Activated naive CD4-positive, alpha-beta T cell treated with anti-CD3 and anti-CD28 coated beads, Interleukin-2, amount 50 U/mL, for 24 hours (primary cell): ENCODE measurements at regions not wholly inside any gene's neighbourhood (a gene's known extent, or its start where the extent isn't known, plus 50 kb on each side); places are given as distances from the start of the nearest gene placed in this dataset.

Experiments used
- H3K27ac Mint-ChIP-seq: one replicate; pipeline ENCODE4 v1.8.0; 2021; ENCODE audit warnings: mild to moderate bottlenecking, mixed read lengths
- H3K27me3 Mint-ChIP-seq: one replicate; pipeline ENCODE4 v1.8.0; 2021; ENCODE audit warnings: mixed read lengths
- H3K36me3 Mint-ChIP-seq: one replicate; pipeline ENCODE4 v1.8.0; 2021; ENCODE audit warnings: mixed read lengths
- H3K4me1 Mint-ChIP-seq: one replicate; pipeline ENCODE4 v1.8.0; 2021; ENCODE audit warnings: mixed read lengths
- H3K4me3 Mint-ChIP-seq: one replicate; pipeline ENCODE4 v1.8.0; 2021; ENCODE audit warnings: mild to moderate bottlenecking, mixed read lengths
- H3K9me3 Mint-ChIP-seq: one replicate; pipeline ENCODE4 v1.8.0; 2021; ENCODE audit warnings: mixed read lengths

DNA sequence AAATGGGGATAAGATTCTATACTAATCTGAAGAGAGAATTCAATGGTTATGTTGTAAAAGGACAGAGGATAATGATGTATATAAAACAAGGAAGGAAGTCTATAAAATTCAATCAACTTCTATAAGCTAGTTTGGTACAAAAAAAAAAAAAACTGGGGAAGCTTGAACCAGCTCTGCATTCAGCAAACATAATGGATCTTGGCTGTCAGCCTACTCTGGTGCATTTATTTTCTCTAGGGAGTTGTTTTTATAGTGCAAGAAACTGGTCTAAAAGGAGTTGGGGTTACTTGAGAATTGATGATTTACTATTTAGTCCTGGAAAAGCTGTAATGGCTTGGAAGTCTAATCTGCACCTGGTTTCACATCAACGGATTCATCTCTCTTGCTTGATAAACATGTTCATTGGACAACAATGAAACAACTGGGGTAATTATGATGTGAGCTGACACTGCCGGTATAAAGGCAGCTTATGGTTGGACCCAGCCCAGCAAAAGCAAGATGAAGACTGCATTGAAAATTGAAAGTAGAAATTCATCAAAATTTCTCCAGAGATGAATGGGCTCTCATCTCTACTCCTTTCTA is 199.4 kb upstream of the NRIP1 start:
- Mint-ChIP-seq H3K9me3 (no peaks in the 10 kb centered on the region), H3K27me3 (peaks cover 3% of the 10 kb centered on the region), H3K27ac (no peak overlapping the region), H3K4me1 (no peaks in the 10 kb centered on the region), H3K36me3 (no peaks in the 10 kb centered on the region), H3K4me3 (no peak overlapping the region)

DNA sequence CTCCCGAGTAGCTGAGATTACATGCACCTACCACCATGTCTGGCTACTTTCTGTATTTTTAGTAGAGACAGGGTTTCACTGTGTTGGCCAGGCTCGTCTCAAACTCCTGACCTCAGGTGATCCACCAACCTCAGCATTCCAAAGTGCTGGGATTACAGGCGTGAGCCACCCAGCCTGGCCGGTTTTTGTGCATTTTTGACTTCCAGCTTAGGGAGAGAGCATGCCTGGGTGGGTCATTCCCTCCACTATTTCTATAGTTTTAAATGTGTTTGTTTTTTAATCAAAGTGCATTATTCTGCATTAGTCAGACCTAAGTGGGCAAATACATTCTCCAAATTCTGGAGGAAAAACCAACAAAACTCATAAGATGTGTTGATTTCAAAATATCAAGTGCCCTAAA is 207.4 kb upstream of the NRIP1 start:
- H3K27me3 Mint-ChIP-seq, result no peaks in the 10 kb centered on the region
- H3K27ac Mint-ChIP-seq, result no peak overlapping the region
- no peaks in the 10 kb centered on the region for H3K4me1 Mint-ChIP-seq
- H3K36me3 Mint-ChIP-seq, result no peaks in the 10 kb centered on the region
- no peak overlapping the region for H3K4me3 Mint-ChIP-seq
- H3K9me3 Mint-ChIP-seq, result no peaks in the 10 kb centered on the region

DNA sequence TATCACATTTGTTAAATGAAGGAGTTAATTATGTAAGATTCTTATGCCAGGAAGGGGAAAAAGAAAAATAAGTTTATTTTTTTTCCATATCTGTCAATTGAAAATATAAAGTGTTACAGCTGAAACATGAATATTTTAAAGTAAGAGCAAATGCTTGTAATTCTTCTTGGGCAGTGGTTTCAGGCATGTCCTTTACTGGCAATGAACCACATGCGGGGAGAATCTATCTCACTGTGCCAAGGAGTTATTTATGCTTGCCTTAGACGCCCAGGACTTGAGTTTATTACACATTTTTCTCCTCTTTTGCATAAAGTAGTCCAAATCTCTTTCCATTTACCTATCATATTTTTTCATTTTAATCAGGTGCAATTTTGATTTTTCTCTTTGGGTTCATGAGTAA is 207.8 kb upstream of the NRIP1 start:
- H3K27ac Mint-ChIP-seq, result no peak overlapping the region
- no peaks in the 10 kb centered on the region for H3K27me3 Mint-ChIP-seq
- no peaks in the 10 kb centered on the region for H3K4me1 Mint-ChIP-seq
- H3K9me3 Mint-ChIP-seq, result no peaks in the 10 kb centered on the region
- no peaks in the 10 kb centered on the region for H3K36me3 Mint-ChIP-seq
- no peak overlapping the region for H3K4me3 Mint-ChIP-seq

DNA sequence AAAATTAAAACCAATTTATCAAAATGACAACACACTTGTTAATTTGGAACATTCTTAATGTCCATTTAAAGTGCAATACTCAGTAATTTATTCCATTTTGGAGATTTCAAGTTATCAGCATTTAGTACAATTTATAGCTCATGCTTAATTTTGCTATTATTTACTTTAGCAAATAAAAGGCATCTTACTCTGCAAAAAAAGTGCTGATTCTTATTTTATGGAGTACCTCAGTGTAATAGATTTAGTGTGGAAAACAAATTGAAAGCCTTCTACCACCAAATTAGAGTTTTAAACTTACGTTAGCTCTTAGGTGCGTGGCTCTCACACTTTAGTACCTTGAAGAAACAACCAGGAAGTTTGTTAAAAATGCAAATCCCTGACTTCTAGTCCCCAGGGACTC is 208.4 kb upstream of the NRIP1 start:
- Mint-ChIP-seq H3K36me3 (no peaks in the 10 kb centered on the region), H3K4me3 (no peak overlapping the region), H3K27ac (no peak overlapping the region), H3K9me3 (no peaks in the 10 kb centered on the region), H3K4me1 (no peaks in the 10 kb centered on the region), H3K27me3 (no peaks in the 10 kb centered on the region)

DNA sequence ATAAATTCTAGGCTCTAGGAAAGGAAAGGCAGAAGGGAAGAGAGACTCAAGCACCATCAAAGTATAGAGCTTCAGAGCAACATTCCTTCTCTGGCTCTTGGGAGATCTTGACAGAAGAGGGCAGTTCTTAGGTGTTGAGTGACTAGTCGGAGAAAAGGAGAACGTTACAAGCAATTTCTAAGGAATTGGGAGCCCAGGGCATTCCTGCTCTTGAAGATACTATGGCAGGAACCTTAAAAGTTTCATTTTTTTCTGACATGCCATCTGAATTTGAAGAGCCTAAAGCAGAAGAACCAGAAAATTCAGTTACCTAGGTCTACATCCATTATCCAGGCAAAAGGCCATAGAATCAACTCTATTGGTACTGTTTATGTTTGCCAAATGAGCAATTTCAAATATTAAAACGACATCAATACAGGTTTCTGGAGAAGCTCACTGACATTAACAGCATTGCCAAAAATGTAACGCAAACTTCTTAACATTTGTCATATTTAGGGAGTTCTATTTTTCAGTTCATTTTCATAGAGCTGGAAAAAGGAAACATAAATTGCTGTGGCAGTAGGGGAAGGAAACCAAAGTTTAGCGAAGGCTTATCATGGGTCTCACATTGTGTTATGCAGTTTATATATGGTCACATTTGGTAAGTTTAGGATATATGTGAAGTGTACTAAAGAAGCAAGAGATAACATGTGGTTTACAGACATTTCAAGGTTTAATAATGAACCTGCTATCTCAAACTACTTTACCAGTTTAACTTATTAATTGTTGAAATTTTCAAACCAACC is 210.1 kb upstream of the NRIP1 start:
- H3K27me3 Mint-ChIP-seq, result peaks cover 2% of the 10 kb centered on the region
- H3K36me3 Mint-ChIP-seq, result no peaks in the 10 kb centered on the region
- no peak overlapping the region for H3K27ac Mint-ChIP-seq
- H3K4me1 Mint-ChIP-seq, result no peaks in the 10 kb centered on the region
- H3K4me3 Mint-ChIP-seq, result no peak overlapping the region
- no peaks in the 10 kb centered on the region for H3K9me3 Mint-ChIP-seq

DNA sequence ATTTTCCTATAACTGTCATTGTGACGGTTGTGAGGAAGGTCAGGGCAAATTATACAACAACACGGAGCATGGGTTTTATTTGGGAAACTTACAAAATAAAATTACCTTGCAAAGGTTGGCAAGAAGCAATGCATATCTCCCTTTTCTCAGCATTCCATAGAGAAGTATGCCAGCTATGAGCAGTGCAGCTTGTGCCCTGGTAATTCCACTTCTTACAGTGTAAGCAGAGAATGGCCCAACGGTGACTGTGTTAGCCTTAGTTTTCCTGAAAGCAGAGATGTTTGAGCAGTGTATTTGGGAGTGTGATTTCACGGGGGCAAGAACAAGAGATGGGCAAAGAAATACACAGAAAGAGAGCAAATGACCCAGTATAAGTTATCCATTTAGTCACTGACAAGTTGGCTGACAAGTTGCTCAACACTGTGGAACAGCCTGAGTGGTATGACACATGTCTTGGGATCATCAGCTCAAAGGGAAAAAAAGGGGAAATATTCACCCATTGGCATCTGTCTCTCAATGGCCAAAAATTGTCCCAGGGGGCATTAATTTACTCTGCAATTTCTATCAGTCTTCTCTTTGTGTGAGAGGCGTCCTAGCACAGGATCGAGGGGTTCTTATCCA is 210.9 kb upstream of the NRIP1 start:
- Mint-ChIP-seq H3K27ac (no peak overlapping the region), H3K36me3 (no peaks in the 10 kb centered on the region), H3K4me1 (no peaks in the 10 kb centered on the region), H3K4me3 (no peak overlapping the region), H3K9me3 (no peaks in the 10 kb centered on the region), H3K27me3 (peaks cover 2% of the 10 kb centered on the region)

DNA sequence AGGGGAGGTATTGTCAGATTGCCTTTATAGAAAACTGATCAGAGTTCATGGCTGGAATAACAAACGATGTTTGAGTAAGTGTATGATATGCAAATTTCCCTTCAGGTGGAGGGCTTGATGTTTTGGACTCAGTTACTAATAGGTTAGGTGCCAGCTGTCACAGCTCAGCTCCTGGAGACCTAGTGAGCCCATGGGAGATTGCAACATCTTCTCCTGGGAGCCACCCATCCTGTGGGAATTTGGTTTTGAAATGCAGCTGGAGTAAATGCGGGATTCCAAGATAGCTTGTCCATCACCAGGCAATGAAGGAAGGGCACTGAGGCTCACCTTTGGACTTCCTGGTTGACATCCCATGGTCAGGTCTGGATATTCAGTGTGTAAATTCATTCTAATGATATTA is 211.4 kb upstream of the NRIP1 start:
- H3K9me3 Mint-ChIP-seq, result no peaks in the 10 kb centered on the region
- H3K27ac Mint-ChIP-seq, result no peak overlapping the region
- H3K36me3 Mint-ChIP-seq, result no peaks in the 10 kb centered on the region
- H3K4me1 Mint-ChIP-seq, result no peaks in the 10 kb centered on the region
- H3K27me3 Mint-ChIP-seq, result peaks cover 2% of the 10 kb centered on the region
- H3K4me3 Mint-ChIP-seq, result no peak overlapping the region

DNA sequence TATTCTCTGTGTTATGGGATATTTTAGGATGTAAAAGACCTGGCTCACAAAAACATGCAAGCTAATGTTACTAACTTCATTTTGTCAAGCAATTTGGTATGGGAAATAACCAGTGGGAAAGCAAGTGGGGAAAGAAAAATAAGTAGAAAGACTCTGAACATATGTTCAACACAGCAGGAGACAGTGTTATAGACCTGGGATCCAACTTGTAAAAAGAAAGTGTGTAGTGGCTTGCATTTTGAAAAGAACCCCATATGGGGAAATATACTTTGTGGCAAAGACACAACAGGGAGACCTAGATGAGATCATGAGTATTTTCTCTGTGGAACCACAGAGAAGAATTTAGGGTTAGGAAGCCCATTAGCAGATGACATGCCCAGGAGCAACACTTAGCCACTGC is 212.7 kb upstream of the NRIP1 start:
- no peaks in the 10 kb centered on the region for H3K36me3 Mint-ChIP-seq
- H3K4me1 Mint-ChIP-seq, result no peaks in the 10 kb centered on the region
- peaks cover 3% of the 10 kb centered on the region for H3K27me3 Mint-ChIP-seq
- no peak overlapping the region for H3K4me3 Mint-ChIP-seq
- no peak overlapping the region for H3K27ac Mint-ChIP-seq
- H3K9me3 Mint-ChIP-seq, result no peaks in the 10 kb centered on the region

DNA sequence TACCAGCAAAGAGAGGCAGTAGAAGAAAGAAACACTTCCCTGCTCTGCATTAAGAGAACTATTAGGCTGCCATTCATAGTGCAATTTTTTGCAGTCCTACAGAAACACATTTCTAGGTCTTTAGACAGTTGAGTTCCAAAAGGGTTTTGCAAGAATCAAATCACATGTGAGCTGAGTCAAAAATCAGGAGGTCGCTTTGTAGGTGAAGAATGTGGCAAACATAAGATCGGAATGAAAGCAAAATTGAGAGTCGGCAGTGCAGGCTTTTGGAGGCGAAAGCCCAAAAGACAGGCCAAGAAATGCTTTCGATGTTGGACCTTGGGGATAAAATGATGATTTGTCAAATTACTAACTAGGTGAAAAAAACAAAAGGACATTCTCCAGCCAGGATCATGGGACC is 213.5 kb upstream of the NRIP1 start:
- no peak overlapping the region for H3K4me3 Mint-ChIP-seq
- H3K36me3 Mint-ChIP-seq, result no peaks in the 10 kb centered on the region
- no peak overlapping the region for H3K27ac Mint-ChIP-seq
- no peaks in the 10 kb centered on the region for H3K4me1 Mint-ChIP-seq
- peaks cover 5% of the 10 kb centered on the region for H3K27me3 Mint-ChIP-seq
- H3K9me3 Mint-ChIP-seq, result no peaks in the 10 kb centered on the region

DNA sequence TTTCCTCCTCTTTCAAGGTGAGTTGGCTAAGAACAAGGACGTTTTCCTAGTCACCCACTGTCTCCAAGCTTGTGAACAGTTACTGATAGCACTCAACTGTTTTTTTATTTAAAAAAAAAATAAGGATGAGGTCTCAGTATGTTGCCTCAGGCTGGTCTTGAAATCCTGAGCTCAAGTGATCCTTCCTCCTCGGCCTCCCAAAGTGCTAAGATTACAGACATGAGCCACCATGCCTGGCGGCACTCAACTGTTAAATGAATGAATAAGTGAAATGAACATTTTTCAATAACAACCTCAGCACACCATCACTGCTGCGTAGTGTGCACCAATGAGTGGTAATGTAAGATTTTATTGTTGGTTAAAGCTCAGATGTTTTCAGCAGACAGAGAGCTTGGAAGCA is 214.1 kb upstream of the NRIP1 start:
- no peak overlapping the region for H3K27ac Mint-ChIP-seq
- H3K9me3 Mint-ChIP-seq, result no peaks in the 10 kb centered on the region
- peaks cover 5% of the 10 kb centered on the region for H3K27me3 Mint-ChIP-seq
- no peaks in the 10 kb centered on the region for H3K4me1 Mint-ChIP-seq
- no peaks in the 10 kb centered on the region for H3K36me3 Mint-ChIP-seq
- no peak overlapping the region for H3K4me3 Mint-ChIP-seq

DNA sequence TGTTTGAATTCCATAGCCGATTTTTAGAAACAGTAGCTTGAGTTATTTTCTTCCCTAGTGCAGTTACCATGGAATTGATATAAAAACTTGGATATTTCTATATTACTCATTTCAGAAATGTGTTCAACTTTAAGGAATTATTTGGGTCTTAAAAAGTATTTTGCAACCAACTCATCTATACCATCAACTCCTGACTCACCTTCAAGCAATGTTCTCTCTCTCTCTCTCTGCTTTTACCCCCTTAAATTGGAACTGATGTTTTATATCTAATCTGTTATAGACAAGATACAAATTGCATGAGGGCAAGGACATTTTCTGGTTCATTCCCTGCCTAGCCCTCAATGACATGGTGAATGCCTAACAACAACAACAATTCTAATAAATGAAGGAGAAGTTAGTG is 214.7 kb upstream of the NRIP1 start:
- Mint-ChIP-seq H3K27me3 (peaks cover 5% of the 10 kb centered on the region), H3K36me3 (peaks cover 2% of the 10 kb centered on the region), H3K9me3 (peaks cover 3% of the 10 kb centered on the region), H3K27ac (no peak overlapping the region), H3K4me3 (no peak overlapping the region), H3K4me1 (no peaks in the 10 kb centered on the region)

DNA sequence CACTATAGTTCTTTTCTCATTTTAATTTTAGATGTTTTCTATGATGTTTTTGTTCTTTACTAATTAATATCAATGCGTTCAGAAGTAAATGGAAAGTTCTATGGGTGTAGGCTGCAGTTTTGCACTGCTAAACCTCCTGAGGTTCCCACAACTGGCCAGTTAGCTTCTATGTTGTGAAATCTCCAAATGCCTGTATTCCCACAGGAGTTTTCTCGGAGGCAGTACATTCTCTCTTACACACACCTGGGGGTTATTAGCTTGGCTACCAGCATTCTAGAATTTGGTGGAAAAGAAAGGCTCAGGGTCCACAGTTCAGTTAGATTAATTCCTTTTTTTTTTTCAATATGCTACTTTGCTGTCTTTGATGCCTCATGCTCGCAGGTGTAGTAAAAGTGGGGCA is 216.9 kb upstream of the NRIP1 start:
- peaks cover 5% of the 10 kb centered on the region for H3K27me3 Mint-ChIP-seq
- H3K36me3 Mint-ChIP-seq, result peaks cover 2% of the 10 kb centered on the region
- H3K9me3 Mint-ChIP-seq, result peaks cover 7% of the 10 kb centered on the region
- no peak overlapping the region for H3K27ac Mint-ChIP-seq
- no peak overlapping the region for H3K4me3 Mint-ChIP-seq
- no peaks in the 10 kb centered on the region for H3K4me1 Mint-ChIP-seq

DNA sequence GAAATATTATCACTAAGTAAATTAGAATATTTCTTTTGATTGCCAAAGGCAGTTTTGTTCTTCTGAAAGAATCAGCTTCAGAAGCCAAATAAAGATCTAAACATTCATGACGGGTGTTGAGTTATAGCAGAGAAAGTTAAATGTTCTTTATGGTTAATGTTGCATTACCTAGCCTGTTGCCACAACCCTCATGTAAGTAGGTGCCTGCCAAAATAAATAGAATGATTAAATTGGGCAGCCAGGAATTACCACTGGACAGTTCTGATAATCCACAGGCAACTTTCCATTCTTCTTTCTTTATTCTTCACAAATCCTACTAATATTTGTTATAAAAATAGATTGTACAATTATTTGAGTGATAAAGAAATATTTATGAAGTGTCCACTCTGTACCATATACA is 217.9 kb upstream of the NRIP1 start:
- Mint-ChIP-seq H3K4me3 (no peak overlapping the region), H3K4me1 (no peaks in the 10 kb centered on the region), H3K27ac (no peak overlapping the region), H3K36me3 (peaks cover 2% of the 10 kb centered on the region), H3K27me3 (peaks cover 5% of the 10 kb centered on the region), H3K9me3 (peaks cover 7% of the 10 kb centered on the region)

DNA sequence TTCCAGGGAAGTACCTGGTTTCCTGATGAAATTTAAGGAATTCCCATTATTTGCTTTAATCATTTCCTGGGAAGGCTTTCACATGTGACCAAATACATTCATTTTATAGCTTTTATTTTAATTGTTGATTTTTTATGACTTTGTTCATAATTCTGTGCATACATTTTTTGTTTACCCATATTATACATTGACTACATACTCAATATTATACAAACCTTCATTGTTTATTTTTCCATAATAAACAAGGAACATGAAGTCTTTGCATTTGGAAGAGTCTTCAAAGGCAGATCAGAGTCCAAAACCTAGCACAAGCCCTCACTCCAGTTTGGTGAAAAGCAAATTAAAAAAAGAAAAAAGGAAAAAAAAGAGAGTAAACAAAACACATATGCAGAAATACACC is 218.3 kb upstream of the NRIP1 start:
- Mint-ChIP-seq H3K4me3 (no peak overlapping the region), H3K4me1 (no peaks in the 10 kb centered on the region), H3K27ac (no peak overlapping the region), H3K36me3 (peaks cover 2% of the 10 kb centered on the region), H3K27me3 (peaks cover 5% of the 10 kb centered on the region), H3K9me3 (peaks cover 7% of the 10 kb centered on the region)

DNA sequence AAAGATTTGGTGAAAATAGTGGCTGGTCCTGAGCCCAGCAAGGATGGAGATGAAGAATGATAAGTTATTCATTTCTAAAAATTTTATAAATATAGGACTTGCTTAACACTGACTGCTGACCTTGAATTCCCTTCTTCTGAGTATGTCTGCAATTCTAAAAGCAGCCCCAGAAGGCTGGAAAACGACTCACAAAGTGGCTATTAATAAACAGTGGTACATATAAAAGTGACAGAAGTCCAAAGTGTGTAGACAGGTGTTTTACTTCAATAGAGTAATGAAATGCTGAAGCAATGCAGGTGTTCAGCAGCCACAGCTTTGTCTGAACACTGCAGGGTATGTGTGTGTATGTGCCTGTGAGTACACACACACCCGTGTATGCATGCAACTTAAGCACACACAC is 219.0 kb upstream of the NRIP1 start:
- H3K9me3 Mint-ChIP-seq, result peaks cover 7% of the 10 kb centered on the region
- H3K27me3 Mint-ChIP-seq, result peaks cover 5% of the 10 kb centered on the region
- H3K4me3 Mint-ChIP-seq, result no peak overlapping the region
- peaks cover 2% of the 10 kb centered on the region for H3K36me3 Mint-ChIP-seq
- no peaks in the 10 kb centered on the region for H3K4me1 Mint-ChIP-seq
- no peak overlapping the region for H3K27ac Mint-ChIP-seq

DNA sequence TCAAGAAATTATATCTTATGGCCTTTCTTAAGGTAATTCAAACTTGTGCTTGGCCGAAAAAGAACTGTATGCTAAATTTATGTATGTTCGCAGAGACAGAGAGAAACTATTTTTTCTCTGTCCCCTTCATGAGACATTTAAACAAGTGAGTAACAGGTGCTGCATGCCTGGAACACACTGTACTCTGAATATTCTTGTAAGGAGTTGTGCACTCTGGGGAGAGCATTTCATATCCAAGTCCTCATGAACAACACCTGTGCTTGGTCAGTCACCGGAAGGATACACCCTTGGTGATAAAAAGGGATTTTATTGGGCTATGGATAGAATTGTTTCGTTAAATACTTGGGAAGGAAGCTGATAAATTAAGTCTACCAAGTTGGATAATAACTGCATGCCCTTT is 220.8 kb upstream of the NRIP1 start:
- Mint-ChIP-seq H3K27me3 (peaks cover 3% of the 10 kb centered on the region), H3K4me3 (no peak overlapping the region), H3K9me3 (peaks cover 7% of the 10 kb centered on the region), H3K36me3 (peaks cover 2% of the 10 kb centered on the region), H3K4me1 (no peaks in the 10 kb centered on the region), H3K27ac (no peak overlapping the region)
